ENCODE measurements at regions not wholly inside any gene's neighbourhood (a gene's known extent, or its start where the extent isn't known, plus 50 kb on each side); places are given as distances from the start of the nearest gene placed in this dataset.
"Not testable (repeated sequence)": the region's sequence is repeated elsewhere in the genome, so short reads cannot be mapped to it uniquely, and the experiment has no call there.

DNA sequence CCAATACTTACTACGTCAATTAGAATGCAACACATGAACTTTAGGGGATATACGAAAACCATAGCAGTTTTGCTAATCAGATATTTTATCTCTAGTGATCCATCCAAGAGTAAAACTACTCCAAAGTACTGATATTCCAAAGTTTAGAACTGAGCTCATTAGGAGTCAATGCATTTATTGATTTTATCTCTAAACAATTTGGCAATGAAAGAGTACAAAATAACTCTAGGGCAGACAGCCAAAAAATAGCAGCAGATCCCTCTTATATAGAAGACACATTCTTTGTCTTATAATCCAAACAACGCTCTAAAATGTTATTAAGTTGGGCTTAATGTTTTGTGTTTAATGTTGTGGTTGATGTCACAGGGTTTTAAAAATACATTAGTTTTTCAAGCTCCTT is 923.9 kb upstream of the MAN1A1 start:
- ChIA-PET CTCF (no interaction called here), POLR2A (ENCODE audit: low non-redundant PET) (no interaction called here)
- TF ChIP-seq, protein P1, sequence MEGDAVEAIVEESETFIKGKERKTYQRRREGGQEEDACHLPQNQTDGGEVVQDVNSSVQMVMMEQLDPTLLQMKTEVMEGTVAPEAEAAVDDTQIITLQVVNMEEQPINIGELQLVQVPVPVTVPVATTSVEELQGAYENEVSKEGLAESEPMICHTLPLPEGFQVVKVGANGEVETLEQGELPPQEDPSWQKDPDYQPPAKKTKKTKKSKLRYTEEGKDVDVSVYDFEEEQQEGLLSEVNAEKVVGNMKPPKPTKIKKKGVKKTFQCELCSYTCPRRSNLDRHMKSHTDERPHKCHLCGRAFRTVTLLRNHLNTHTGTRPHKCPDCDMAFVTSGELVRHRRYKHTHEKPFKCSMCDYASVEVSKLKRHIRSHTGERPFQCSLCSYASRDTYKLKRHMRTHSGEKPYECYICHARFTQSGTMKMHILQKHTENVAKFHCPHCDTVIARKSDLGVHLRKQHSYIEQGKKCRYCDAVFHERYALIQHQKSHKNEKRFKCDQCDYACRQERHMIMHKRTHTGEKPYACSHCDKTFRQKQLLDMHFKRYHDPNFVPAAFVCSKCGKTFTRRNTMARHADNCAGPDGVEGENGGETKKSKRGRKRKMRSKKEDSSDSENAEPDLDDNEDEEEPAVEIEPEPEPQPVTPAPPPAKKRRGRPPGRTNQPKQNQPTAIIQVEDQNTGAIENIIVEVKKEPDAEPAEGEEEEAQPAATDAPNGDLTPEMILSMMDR (conservative IDR thresholded peaks at IDR 0.05; ENCODE audit: low read depth), result no peak
- H3K27ac ChIP-seq, result no peak overlapping the region
- DNase-seq (ENCODE audit: low spot score), result no peak

DNA sequence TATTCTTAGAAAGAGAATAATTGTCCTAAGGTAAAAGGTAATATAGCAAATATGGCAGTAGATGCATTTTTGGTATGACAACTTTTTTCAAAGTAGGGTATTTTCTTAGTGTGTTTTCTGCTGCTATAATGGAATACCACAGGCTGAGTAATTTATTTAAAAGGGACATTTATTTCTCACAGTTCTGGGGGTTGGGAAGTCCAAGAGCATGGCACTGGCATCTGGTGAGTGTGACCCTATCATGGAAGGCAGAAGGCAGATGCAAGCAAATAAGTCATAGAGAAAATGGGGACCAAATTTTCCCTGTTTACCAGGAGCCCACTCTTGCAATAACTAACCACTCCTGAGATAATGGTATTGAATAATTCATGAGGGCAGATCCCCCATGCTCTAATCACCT is 922.5 kb upstream of the MAN1A1 start:
- TF ChIP-seq, protein P1 (conservative IDR thresholded peaks at IDR 0.05; ENCODE audit: low read depth), result no peak
- POLR2A ChIA-PET (ENCODE audit: low non-redundant PET), result no interaction called here
- no peak overlapping the region for H3K27ac ChIP-seq
- no peak for DNase-seq (ENCODE audit: low spot score)
- CTCF ChIA-PET, result no interaction called here

DNA sequence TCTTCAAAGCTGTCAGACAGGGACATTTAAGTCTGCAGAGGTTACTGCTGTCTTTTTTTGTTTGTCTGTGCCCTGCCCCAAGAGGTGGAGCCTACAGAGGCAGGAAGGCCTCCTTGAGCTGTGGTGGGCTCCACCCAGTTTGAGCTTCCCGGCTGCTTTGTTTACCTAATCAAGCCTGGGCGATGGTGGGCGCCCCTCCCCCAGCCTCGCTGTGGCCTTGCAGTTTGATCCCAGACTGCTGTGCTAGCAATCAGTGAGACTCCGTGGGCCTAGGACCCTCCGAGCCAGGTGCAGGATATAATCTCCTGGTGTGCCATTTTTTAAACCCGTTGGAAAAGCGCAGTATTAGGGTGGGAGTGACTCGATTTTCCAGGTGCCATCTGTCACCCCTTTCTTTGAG is 918.7 kb upstream of the MAN1A1 start:
- DNase-seq (ENCODE audit: low spot score); CTCF ChIA-PET; POLR2A ChIA-PET (ENCODE audit: low non-redundant PET); H3K27ac ChIP-seq: not testable (repeated sequence)

DNA sequence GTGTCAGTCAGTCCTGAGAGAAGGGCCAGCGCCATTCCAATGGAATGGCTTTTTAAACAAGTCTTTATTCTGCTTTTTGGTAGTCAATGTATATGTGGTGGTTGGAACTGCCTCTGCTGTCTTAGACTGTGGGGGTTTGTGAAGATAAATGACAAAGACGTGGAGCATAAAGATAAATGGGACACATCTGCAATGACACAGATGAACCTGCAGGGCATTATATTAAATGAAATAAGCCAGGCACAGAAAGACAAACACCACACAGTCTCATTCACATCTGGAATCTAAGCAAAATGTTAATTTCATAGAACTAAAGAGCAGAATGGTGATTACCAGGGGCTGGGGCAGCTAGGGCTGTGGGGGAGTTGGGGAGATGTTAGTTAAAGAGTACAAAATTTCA is 912.8 kb upstream of the MAN1A1 start:
- TF ChIP-seq, protein P1 (conservative IDR thresholded peaks at IDR 0.05; ENCODE audit: low read depth), result no peak

DNA sequence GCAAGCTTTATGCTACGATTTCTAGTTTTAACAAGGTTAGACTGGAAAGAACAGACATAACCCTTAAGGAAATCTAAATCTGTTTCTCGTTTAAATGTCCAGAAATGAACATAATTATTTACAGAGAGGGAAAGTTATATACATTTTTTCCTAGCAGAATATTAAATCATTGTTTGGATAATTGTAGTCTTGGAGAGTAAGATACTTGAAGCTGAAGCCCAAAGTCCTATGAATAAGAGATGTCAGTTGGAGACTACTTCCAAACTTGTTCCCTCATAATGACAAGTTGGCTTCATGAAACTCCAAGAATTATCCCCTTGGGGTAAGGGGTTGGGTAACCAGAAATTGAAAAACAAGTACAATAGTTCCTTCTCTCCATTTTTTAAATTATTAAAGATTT is 911.1 kb upstream of the MAN1A1 start:
- H3K27ac ChIP-seq, result no peak overlapping the region
- ChIA-PET CTCF (interaction anchor here (0.6 kb wide), 1 partner anchor 13 kb away, joined by 4 read pairs; no protein-coding TSS in a partner anchor), POLR2A (ENCODE audit: low non-redundant PET) (no interaction called here)
- DNase-seq (ENCODE audit: low spot score), result no peak
- TF ChIP-seq, protein P1 (conservative IDR thresholded peaks at IDR 0.05; ENCODE audit: low read depth), result no peak

More for the DNA sequence above, 912.8 kb upstream of the MAN1A1 start:
- DNase-seq (ENCODE audit: low spot score), result no peak
- ChIA-PET CTCF (no interaction called here), POLR2A (ENCODE audit: low non-redundant PET) (no interaction called here)
- no peak overlapping the region for H3K27ac ChIP-seq

DNA sequence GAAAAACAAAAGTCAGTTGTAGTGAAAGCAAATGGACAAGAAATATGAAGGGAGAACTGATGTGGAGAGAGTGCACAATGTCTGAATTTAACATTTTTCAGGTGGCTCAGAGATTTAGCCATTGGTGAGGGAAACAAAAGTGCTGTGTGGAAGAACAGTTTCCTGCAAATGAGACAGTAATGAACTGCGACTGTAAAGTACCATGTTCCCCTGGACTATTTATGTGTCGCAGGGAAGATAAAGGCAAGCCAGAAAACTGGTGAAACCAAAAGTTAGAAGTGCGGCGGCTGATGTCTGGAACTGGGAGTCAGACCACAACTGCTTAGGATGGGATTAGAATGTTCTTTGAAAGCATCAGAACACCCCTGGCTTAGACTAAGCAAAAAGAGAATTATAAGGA is 905.1 kb upstream of the MAN1A1 start:
- H3K27ac ChIP-seq, result no peak overlapping the region
- POLR2A ChIA-PET (ENCODE audit: low non-redundant PET), result no interaction called here
- no peak for DNase-seq (ENCODE audit: low spot score)
- TF ChIP-seq, protein P1 (conservative IDR thresholded peaks at IDR 0.05; ENCODE audit: low read depth), result no peak
- CTCF ChIA-PET, result no interaction called here

DNA sequence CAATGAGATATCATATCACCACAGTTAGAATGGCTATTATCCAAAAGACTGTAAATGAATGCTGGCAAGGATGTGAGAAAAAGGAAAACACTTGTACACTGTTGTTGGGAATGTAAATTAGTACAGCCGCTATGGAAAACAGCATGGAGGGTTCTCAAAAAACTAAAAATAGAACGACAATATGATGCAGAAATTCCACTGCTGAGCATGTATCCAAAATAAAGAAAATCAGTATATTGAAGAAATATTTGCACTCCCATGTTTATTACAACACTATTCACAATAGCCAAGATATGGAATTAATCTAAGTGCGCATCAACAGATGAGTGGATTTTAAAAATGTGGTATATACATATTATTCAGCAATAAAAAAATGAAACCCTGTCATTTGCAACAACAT is 898.9 kb upstream of the MAN1A1 start:
- no peak for DNase-seq (ENCODE audit: low spot score)
- POLR2A ChIA-PET (ENCODE audit: low non-redundant PET), result no interaction called here
- H3K27ac ChIP-seq, result no peak overlapping the region
- TF ChIP-seq, protein P1 (conservative IDR thresholded peaks at IDR 0.05; ENCODE audit: low read depth), result no peak
- CTCF ChIA-PET, result no interaction called here
